ENCODE measurements at regions not wholly inside any gene's neighbourhood (a gene's known extent, or its start where the extent isn't known, plus 50 kb on each side); places are given as distances from the start of the nearest gene placed in this dataset.

DNA sequence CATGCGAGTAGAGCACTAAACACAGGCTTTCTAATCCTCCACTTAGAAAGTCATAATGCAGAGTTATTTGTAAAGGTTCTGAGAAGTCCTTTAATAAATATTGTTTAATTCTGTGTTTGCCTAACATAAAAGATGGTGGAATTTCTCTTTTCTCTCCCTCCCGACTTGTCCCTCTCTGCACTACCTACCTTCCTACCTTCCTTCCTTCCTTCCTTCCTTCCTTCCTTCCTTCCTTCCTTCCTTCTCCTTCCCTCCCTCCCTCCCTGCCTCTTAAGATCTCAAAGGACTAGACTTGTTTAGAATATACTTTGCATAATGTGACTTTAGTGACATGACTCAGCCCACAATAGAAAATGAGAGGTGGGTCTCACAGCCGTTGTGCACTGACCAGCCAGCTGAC, 156.3 kb upstream of the TAPT1 start:
- TF ChIP-seq, protein P1, sequence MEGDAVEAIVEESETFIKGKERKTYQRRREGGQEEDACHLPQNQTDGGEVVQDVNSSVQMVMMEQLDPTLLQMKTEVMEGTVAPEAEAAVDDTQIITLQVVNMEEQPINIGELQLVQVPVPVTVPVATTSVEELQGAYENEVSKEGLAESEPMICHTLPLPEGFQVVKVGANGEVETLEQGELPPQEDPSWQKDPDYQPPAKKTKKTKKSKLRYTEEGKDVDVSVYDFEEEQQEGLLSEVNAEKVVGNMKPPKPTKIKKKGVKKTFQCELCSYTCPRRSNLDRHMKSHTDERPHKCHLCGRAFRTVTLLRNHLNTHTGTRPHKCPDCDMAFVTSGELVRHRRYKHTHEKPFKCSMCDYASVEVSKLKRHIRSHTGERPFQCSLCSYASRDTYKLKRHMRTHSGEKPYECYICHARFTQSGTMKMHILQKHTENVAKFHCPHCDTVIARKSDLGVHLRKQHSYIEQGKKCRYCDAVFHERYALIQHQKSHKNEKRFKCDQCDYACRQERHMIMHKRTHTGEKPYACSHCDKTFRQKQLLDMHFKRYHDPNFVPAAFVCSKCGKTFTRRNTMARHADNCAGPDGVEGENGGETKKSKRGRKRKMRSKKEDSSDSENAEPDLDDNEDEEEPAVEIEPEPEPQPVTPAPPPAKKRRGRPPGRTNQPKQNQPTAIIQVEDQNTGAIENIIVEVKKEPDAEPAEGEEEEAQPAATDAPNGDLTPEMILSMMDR (IDR thresholded peaks at IDR 0.05): no peak
- Histone ChIP-seq H3K27ac (no peak overlapping the region), H3K9me3 (no peaks in the 10 kb centered on the region), H3K4me3 (no peak overlapping the region), H3K36me3 (no peaks in the 10 kb centered on the region), H3K27me3 (no peaks in the 10 kb centered on the region), H3K4me1 (peaks cover 0 to 5% (median 0%) of the 10 kb centered on the region in 9 donors)
- intact Hi-C loops (cut with DNase I): no loop called here
- ATAC-seq (no peak), DNase-seq (no peak)
- WGBS, 2 donors: 67 to 68% methylated on average over 3 of the region's 3 CpGs

DNA sequence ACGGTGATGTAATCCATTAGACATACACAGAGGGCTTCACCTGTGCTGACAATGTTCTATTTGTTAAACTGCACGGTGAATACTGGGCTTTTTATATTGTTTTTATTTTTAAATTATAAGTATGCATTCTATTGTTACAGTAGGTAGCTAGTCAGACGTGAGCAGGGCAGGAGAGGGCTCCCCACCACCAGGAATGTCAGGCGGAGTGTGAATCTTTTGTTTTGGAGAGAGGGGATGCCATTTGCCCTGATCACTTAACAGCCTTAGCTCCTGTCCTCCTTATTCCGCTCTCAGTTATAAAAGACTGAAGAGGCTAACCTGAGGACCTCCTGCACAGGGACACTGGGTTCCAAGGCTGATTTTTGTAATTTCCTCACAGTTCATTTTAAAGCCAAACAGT, 151.6 kb upstream of the TAPT1 start:
- no peak for DNase-seq
- 76 to 84% methylated on average over 5 of the region's 5 CpGs for WGBS, 2 donors
- H3K9me3 ChIP-seq: no peaks in the 10 kb centered on the region
- H3K27ac ChIP-seq: no peak overlapping the region
- H3K4me1 ChIP-seq: no peaks in the 10 kb centered on the region
- intact Hi-C loops (cut with DNase I): no loop called here
- H3K4me3 ChIP-seq: no peak overlapping the region
- no peaks in the 10 kb centered on the region for H3K27me3 ChIP-seq
- TF ChIP-seq, protein P1 (IDR thresholded peaks at IDR 0.05): no peak
- ATAC-seq: no peak
- no peaks in the 10 kb centered on the region for H3K36me3 ChIP-seq

DNA sequence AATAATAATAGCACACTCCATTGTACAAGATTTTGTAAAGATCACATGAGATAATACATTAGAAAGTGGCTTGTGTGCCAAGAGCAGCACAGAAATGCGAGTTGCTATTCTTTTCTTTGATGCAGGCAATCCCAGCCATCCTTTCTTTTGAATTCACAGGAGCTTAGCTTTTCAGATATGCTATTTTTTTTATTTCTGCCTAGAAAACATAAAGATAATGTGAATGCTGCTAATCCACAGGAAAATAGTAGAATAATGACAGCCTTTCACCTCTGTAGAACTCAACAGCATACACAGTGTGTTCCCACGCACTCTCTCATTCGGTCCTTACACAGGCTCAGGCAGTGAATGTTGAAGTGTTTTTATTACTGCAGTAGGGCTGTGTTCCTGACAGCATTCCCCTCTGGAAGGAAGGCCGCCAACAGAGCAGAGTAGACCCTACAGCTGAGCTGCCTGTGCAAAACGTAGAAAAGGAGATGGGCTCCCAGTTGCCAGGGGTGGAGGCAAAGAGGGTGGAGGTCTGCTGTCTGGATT, 138.8 kb upstream of the TAPT1 start:
- intact Hi-C loops (cut with DNase I): no loop called here
- no peaks in the 10 kb centered on the region for H3K36me3 ChIP-seq
- TF ChIP-seq, protein P1 (IDR thresholded peaks at IDR 0.05): no peak
- DNase-seq (no peak), ATAC-seq (no peak)
- peaks cover 0 to 4% (median 0%) of the 10 kb centered on the region in 7 donors for H3K27me3 ChIP-seq
- no peaks in the 10 kb centered on the region for H3K4me1 ChIP-seq
- peaks cover 0 to 13% (median 0%) of the 10 kb centered on the region in 11 donors for H3K9me3 ChIP-seq
- H3K27ac ChIP-seq: no peak overlapping the region
- no peak overlapping the region for H3K4me3 ChIP-seq
- 61 to 66% methylated on average over 5 of the region's 5 CpGs for WGBS, 2 donors

DNA sequence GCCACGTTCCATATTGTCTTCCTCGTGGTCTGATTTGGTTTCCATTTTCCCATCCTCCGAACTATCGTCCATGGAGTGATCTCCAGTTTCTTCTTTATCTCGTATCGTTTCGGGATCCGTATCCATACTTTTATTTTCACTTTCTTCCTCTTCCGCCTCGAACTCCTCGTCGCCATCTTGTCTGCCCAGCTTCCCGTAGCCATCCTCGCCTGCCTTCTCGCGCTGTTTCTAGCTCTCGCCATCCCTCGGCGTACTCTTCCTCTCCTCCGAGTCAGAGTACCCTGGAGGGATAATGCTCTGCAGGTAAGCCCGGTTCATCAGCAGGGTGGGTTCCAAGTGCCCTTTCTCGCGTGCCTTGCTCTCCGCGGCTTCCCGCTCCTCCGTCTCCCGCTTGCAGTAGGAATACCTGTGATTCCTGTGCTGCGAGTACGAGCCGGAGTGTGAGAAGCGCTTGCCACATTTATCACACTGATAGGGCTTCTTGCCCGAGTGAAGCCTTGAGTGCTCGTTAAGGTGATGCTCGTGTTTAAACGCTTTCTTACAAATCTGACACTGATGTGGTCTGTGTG, 134.5 kb upstream of the TAPT1 start:
- intact Hi-C loops (cut with DNase I): no loop called here
- no peaks in the 10 kb centered on the region for H3K9me3 ChIP-seq
- 90 to 94% methylated on average over 36 of the region's 36 CpGs for WGBS, 2 donors
- no peaks in the 10 kb centered on the region for H3K4me1 ChIP-seq
- no peak for DNase-seq
- no peaks in the 10 kb centered on the region for H3K27me3 ChIP-seq
- TF ChIP-seq, protein P1 (IDR thresholded peaks at IDR 0.05): no peak
- H3K27ac ChIP-seq: no peak overlapping the region
- no peak overlapping the region for H3K4me3 ChIP-seq
- no peaks in the 10 kb centered on the region for H3K36me3 ChIP-seq
- ATAC-seq: no peak
